Naive thymus-derived CD4-positive, alpha-beta T cell (primary cell): ENCODE measurements at regions not wholly inside any gene's neighbourhood (a gene's known extent, or its start where the extent isn't known, plus 50 kb on each side); places are given as distances from the start of the nearest gene placed in this dataset.
A peak's percentile ranks its signal among the peaks of the same experiment; 100 is the strongest.

ENCODE experiments used
- ATAC-seq: fragments of 150-1000 bp; cut with Tn5 transposase; 2 replicates; pipeline ENCODE4 v1.10.0; 2021; ENCODE audit warnings: mild to moderate bottlenecking, moderate library complexity
- CTCF ChIA-PET: fragments of 350-600 bp; sonication (Branson Sonifier 250); formaldehyde crosslinking; loops from one replicate; lab custom pipeline; 2021; ENCODE audit warnings: antibody characterized with exemption; lab: Charles Lee
- POLR2A ChIA-PET: fragments of 350-600 bp; sonication (Branson Sonifier 250); formaldehyde crosslinking; loops from one replicate; lab custom pipeline; 2021; ENCODE audit warnings: antibody characterized with exemption, inconsistent platforms; lab: Charles Lee
- DNase-seq, 9 donors: peaks; one replicate each; pipeline versions ENCODE4 v3.0.0 to v3.0.0-alpha.2; 2020 to 2022; ENCODE audit warnings: mixed read lengths in 1 of 9
- H3K27ac ChIP-seq: one replicate; pipeline ENCODE4 v1.7.0; 2013; ENCODE audit warnings: mild to moderate bottlenecking, low read depth, low read length, moderate library complexity
- H3K27me3 ChIP-seq, 2 donors: one replicate each; pipeline ENCODE4 v1.7.0; 2013; ENCODE audit warnings: low read length in 2 of 2, mild to moderate bottlenecking in 2 of 2, moderate library complexity in 2 of 2; ENCODE audit not compliant: control insufficient read depth in 2 of 2, insufficient read depth in 2 of 2
- H3K36me3 ChIP-seq, 3 experiments: 1 replicate in 2 of 3; 2 replicates in 1 of 3; pipeline ENCODE4 v1.7.0; 2013; ENCODE audit warnings: low read length in 3 of 3, mild to moderate bottlenecking in 3 of 3, moderate library complexity in 1 of 3; ENCODE audit not compliant: insufficient read depth in 3 of 3, control insufficient read depth in 2 of 3
- H3K4me1 ChIP-seq, 2 donors: one replicate each; pipeline ENCODE4 v1.7.0; 2013; ENCODE audit warnings: low read length in 2 of 2, mild to moderate bottlenecking in 2 of 2, moderate library complexity in 1 of 2; ENCODE audit not compliant: control insufficient read depth in 2 of 2, insufficient read depth in 2 of 2
- H3K4me3 ChIP-seq: 2 replicates; pipeline ENCODE4 v1.7.0; 2013; ENCODE audit warnings: mild to moderate bottlenecking, low read length
- H3K9me3 ChIP-seq, 3 experiments: 1 replicate in 2 of 3; 2 replicates in 1 of 3; pipeline ENCODE4 v1.7.0; 2013; ENCODE audit warnings: low read length in 3 of 3; ENCODE audit not compliant: control insufficient read depth in 2 of 3
- H3K27ac Mint-ChIP-seq, 9 donors: one replicate each; pipeline ENCODE4 v1.8.0; 2020 to 2022; ENCODE audit warnings: mixed read lengths in 9 of 9, mild to moderate bottlenecking in 8 of 9, moderate library complexity in 5 of 9, inconsistent platforms in 2 of 9
- H3K27me3 Mint-ChIP-seq, 5 donors: one replicate each; pipeline ENCODE4 v1.8.0; 2021 to 2022; ENCODE audit warnings: mixed read lengths in 5 of 5, mild to moderate bottlenecking in 1 of 5
- H3K36me3 Mint-ChIP-seq, 5 donors: one replicate each; pipeline ENCODE4 v1.8.0; 2020 to 2022; ENCODE audit warnings: mixed read lengths in 5 of 5, mild to moderate bottlenecking in 3 of 5, inconsistent platforms in 1 of 5
- H3K4me1 Mint-ChIP-seq, 7 donors: one replicate each; pipeline ENCODE4 v1.8.0; 2020 to 2022; ENCODE audit warnings: mixed read lengths in 7 of 7, mild to moderate bottlenecking in 3 of 7, inconsistent platforms in 1 of 7
- H3K4me3 Mint-ChIP-seq, 10 donors: one replicate each; pipeline ENCODE4 v1.8.0; 2020 to 2022; ENCODE audit warnings: mild to moderate bottlenecking in 10 of 10, mixed read lengths in 10 of 10, moderate library complexity in 6 of 10, inconsistent platforms in 2 of 10
- H3K9me3 Mint-ChIP-seq, 11 donors: one replicate each; pipeline ENCODE4 v1.8.0; 2020 to 2022; ENCODE audit warnings: mixed read lengths in 11 of 11, mild to moderate bottlenecking in 4 of 11, inconsistent platforms in 1 of 11, moderate library complexity in 1 of 11
- intact Hi-C, 2 donors: fragments of 100-400 bp; cut with micrococcal nuclease; formaldehyde crosslinking; loops; one replicate each; pipeline ENCODE4 v1.15.1; 2023

DNA sequence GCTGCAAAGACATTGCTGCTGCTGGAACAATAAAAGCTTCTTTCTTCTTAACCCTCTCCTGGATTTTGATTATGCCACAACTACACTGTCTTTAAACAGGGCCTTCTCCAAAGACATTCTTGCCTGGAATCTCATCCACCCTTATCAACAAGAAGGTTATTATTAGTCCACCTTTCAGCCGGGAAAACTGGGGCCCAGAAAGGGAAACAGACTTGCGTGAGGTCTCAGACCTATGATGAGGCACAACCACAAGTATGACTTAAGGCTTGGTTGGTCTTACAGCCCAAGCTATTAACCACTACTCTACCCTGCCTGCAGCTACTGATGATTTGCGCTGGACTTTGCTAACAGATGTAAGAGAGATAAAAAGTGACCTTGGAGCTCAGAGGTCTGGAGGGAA, 62.8 kb upstream of the CTNNBL1 start:
- ChIA-PET CTCF (no interaction called here), POLR2A (no interaction called here)
- Mint-ChIP-seq H3K27ac (no peak overlapping the region), H3K4me3 (no peak overlapping the region), H3K36me3 (peaks cover 0 to 10% (median 0%) of the 10 kb centered on the region in 5 donors), H3K27me3 (peaks cover 31 to 80% (median 56%) of the 10 kb centered on the region in 5 donors), H3K9me3 (peaks cover 0 to 27% (median 6%) of the 10 kb centered on the region in 11 donors), H3K4me1 (no peaks in the 10 kb centered on the region)
- Histone ChIP-seq H3K9me3 (peaks cover 0 to 9% (median 0%) of the 10 kb centered on the region in 3 experiments), H3K4me1 (no peaks in the 10 kb centered on the region), H3K27ac (no peak overlapping the region), H3K27me3 (no peaks in the 10 kb centered on the region), H3K4me3 (no peak overlapping the region), H3K36me3 (no peaks in the 10 kb centered on the region)
- no peak for ATAC-seq
- intact Hi-C loops, result no loop called here
- DNase-seq, result no peak

DNA sequence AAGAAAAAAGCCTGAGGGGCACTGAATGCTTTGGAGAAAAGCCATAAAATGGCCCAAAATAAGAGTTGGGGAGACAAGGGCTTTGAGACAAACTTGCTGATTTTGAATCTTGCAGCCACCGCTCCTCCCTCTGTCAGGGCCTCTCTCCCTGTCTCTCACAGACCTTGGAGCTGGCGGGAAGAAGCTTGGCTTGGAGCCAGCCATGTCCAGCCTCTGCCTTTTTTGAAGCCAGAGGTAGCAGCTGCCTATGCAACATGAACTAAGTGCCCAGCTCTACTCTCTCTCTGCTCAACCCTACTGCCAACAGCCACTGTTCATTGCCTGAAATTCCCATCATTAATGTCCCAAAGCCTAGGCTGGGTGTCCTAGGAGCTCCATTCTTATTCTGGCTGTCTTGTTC, 63.7 kb upstream of the CTNNBL1 start:
- Mint-ChIP-seq H3K27ac (no peak overlapping the region), H3K4me1 (no peaks in the 10 kb centered on the region), H3K36me3 (peaks cover 0 to 5% (median 0%) of the 10 kb centered on the region in 5 donors), H3K4me3 (no peak overlapping the region), H3K27me3 (peaks cover 31 to 79% (median 63%) of the 10 kb centered on the region in 5 donors), H3K9me3 (peaks cover 0 to 25% (median 3%) of the 10 kb centered on the region in 11 donors)
- DNase-seq (no peak), ATAC-seq (no peak)
- no peaks in the 10 kb centered on the region for H3K27me3 ChIP-seq
- H3K27ac ChIP-seq, result no peak overlapping the region
- H3K9me3 ChIP-seq, result peaks cover 0 to 4% (median 0%) of the 10 kb centered on the region in 3 experiments
- H3K4me1 ChIP-seq, result no peaks in the 10 kb centered on the region
- ChIA-PET CTCF (no interaction called here), POLR2A (no interaction called here)
- no peak overlapping the region for H3K4me3 ChIP-seq
- H3K36me3 ChIP-seq, result no peaks in the 10 kb centered on the region
- intact Hi-C loops, result no loop called here

DNA sequence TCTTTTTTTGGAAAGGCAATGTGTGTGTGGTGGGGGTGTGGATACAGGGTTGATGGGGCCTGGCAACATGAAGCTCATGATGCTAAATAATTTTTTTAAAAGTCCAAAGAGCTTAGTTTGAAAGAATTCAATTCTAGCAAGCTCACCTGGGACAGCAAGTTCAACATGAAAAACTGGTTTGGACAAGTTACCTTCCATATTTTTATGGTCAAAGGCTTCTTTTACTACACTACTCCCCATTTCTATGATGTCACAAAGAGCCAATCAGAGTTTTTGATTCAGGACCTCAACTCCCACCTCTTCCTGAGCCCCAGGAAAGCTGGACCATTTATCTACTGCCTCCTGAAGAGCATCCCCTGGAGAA, 66.1 kb upstream of the CTNNBL1 start:
- intact Hi-C loops, result no loop called here
- Histone ChIP-seq H3K4me1 (no peaks in the 10 kb centered on the region), H3K27ac (no peak overlapping the region), H3K27me3 (no peaks in the 10 kb centered on the region), H3K4me3 (no peak overlapping the region), H3K9me3 (no peaks in the 10 kb centered on the region), H3K36me3 (no peaks in the 10 kb centered on the region)
- H3K27ac Mint-ChIP-seq, result no peak overlapping the region
- H3K27me3 Mint-ChIP-seq, result peaks cover 31 to 74% (median 64%) of the 10 kb centered on the region in 5 donors
- ATAC-seq (no peak), DNase-seq (no peak)
- POLR2A ChIA-PET, result no interaction called here
- no peak overlapping the region for H3K4me3 Mint-ChIP-seq
- H3K36me3 Mint-ChIP-seq, result peaks cover 0 to 3% (median 0%) of the 10 kb centered on the region in 5 donors
- peaks cover 0 to 15% (median 0%) of the 10 kb centered on the region in 11 donors for H3K9me3 Mint-ChIP-seq
- CTCF ChIA-PET, result no interaction called here
- H3K4me1 Mint-ChIP-seq, result no peaks in the 10 kb centered on the region

DNA sequence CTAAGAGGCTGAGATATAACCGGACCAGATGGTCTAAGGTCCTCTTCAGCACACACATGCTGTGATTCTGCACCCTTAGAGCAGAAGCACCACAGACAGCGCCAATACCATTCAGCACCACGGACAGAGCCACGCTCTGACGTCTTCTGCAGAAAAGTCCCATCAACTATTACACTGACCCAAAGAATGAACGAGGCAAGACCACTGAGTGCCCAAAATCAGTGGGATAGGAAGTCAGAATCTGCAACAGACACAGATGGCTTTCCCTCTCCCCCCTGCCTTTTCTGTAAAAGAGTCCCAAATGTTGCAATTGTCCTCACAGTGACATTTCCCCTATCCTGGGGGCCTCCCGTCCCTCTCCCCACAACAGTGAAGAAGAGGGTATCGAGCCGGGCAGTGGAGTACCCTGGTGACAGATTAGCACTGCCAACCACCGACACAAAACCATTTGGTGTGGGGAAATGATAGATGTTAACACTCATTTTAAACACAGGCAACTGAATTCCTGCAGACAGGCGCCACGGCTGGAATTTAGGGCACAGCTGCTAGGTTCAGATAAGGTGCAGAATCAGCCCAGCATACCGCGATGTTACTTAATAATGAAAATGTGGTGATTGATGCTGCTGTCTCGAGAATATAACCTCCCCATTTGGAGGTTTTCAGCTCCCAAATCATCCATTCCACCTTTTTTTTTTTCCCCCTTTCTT, 66.6 kb upstream of the CTNNBL1 start:
- Mint-ChIP-seq H3K27ac (peak overlapping the region in 1 of 9 donors; percentile 10), H3K4me3 (no peak overlapping the region), H3K9me3 (peaks cover 0 to 10% (median 0%) of the 10 kb centered on the region in 11 donors), H3K27me3 (peaks cover 31 to 74% (median 62%) of the 10 kb centered on the region in 5 donors), H3K4me1 (no peaks in the 10 kb centered on the region), H3K36me3 (no peaks in the 10 kb centered on the region)
- ChIA-PET CTCF (no interaction called here), POLR2A (no interaction called here)
- Histone ChIP-seq H3K4me3 (no peak overlapping the region), H3K4me1 (no peaks in the 10 kb centered on the region), H3K9me3 (no peaks in the 10 kb centered on the region), H3K36me3 (no peaks in the 10 kb centered on the region), H3K27me3 (no peaks in the 10 kb centered on the region), H3K27ac (no peak overlapping the region)
- ATAC-seq (peak; percentile 34), DNase-seq (peak in 2 of 9 donors; percentile 28 to 35)
- intact Hi-C loops, result no loop called here

DNA sequence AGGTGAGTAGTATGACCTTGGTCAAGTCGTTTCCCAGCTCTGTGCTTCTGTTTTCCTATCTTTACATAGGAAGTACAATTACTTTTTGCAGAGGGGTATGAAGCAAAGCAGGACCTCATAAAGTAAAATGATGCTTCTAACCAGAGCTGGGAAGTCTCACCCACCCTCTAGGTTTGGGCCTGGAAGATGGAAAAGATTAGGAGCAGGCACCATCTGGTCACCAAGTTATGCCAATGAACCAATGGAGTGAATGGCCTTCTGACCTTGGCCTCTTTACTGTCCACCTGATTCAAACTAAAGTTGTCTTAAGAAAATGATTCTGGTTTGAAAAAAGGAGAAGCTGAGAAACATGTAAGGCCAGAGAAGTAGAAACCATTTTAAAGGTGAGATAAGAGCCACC, 68.9 kb upstream of the CTNNBL1 start:
- Mint-ChIP-seq H3K9me3 (peaks cover 0 to 8% (median 0%) of the 10 kb centered on the region in 11 donors), H3K4me3 (no peak overlapping the region), H3K27ac (no peak overlapping the region), H3K36me3 (no peaks in the 10 kb centered on the region), H3K27me3 (peaks cover 27 to 83% (median 76%) of the 10 kb centered on the region in 5 donors), H3K4me1 (no peaks in the 10 kb centered on the region)
- Histone ChIP-seq H3K4me1 (no peaks in the 10 kb centered on the region), H3K36me3 (no peaks in the 10 kb centered on the region), H3K27me3 (no peaks in the 10 kb centered on the region), H3K9me3 (no peaks in the 10 kb centered on the region), H3K4me3 (no peak overlapping the region), H3K27ac (no peak overlapping the region)
- CTCF ChIA-PET, result no interaction called here
- intact Hi-C loops, result no loop called here
- POLR2A ChIA-PET, result no interaction called here
- DNase-seq, result no peak
- ATAC-seq, result no peak

DNA sequence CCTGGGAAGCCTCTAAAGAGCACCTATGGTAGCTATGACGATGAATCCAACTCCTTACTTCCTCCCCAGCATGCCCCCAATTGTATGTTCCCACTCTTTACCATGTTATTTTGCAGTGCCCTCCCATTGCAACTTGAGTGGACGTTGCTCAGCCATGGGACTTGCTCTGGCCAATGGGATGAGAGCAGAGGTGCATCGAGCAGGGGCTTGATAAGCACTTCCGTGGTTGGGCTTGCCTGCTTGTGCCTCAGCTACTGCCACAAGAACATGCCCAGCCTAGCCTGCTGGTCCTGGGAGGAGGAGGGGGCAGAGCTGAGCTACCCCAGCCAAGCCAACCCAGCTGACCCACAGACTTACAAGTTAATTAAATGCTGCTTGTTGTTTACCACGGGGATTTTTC, 71.1 kb upstream of the CTNNBL1 start:
- Mint-ChIP-seq H3K36me3 (no peaks in the 10 kb centered on the region), H3K4me1 (no peaks in the 10 kb centered on the region), H3K4me3 (no peak overlapping the region), H3K27ac (no peak overlapping the region), H3K27me3 (peaks cover 14 to 75% (median 65%) of the 10 kb centered on the region in 5 donors), H3K9me3 (peaks cover 0 to 7% (median 0%) of the 10 kb centered on the region in 11 donors)
- H3K9me3 ChIP-seq, result no peaks in the 10 kb centered on the region
- no peak overlapping the region for H3K27ac ChIP-seq
- no peak overlapping the region for H3K4me3 ChIP-seq
- H3K27me3 ChIP-seq, result no peaks in the 10 kb centered on the region
- H3K4me1 ChIP-seq, result no peaks in the 10 kb centered on the region
- CTCF ChIA-PET, result no interaction called here
- DNase-seq (no peak), ATAC-seq (no peak)
- POLR2A ChIA-PET, result no interaction called here
- intact Hi-C loops, result no loop called here
- H3K36me3 ChIP-seq, result no peaks in the 10 kb centered on the region

DNA sequence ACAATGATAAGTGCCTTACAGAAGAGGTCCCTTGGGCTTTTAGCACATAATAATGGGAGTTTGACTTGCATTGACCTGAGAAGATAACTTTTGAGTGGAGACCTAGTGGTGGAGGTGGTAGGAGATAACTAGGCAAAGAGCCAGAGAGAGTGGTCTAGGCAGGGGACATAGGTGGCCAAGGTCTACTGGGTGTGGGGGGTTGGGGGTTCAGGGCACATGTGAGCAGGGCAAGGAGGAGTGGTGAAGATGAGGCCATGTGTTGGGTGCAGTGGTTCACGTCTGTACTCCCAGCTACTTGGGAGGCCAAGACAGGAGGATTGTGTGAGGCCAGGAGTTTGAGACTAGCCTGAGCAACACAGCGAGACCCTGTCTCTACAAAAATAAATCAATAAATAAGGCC, 74.3 kb upstream of the CTNNBL1 start:
- H3K27me3 Mint-ChIP-seq, result peaks cover 12 to 67% (median 42%) of the 10 kb centered on the region in 5 donors
- no peaks in the 10 kb centered on the region for H3K4me1 Mint-ChIP-seq
- POLR2A ChIA-PET, result no interaction called here
- Histone ChIP-seq H3K9me3 (no peaks in the 10 kb centered on the region), H3K4me3 (no peak overlapping the region), H3K27ac (no peak overlapping the region), H3K36me3 (no peaks in the 10 kb centered on the region), H3K4me1 (no peaks in the 10 kb centered on the region), H3K27me3 (no peaks in the 10 kb centered on the region)
- intact Hi-C loops, result no loop called here
- H3K36me3 Mint-ChIP-seq, result no peaks in the 10 kb centered on the region
- no peak for DNase-seq
- H3K9me3 Mint-ChIP-seq, result peaks cover 0 to 3% (median 0%) of the 10 kb centered on the region in 11 donors
- H3K4me3 Mint-ChIP-seq, result no peak overlapping the region
- peak overlapping the region in 1 of 9 donors; percentile 25 for H3K27ac Mint-ChIP-seq
- CTCF ChIA-PET, result no interaction called here
- no peak for ATAC-seq
